ENCODE measurements at regions not wholly inside any gene's neighbourhood (a gene's known extent, or its start where the extent isn't known, plus 50 kb on each side); places are given as distances from the start of the nearest gene placed in this dataset.

- Histone ChIP-seq H3K27me3 (ENCODE audit: low read depth, low read length) (no peaks in the 10 kb centered on the region), H4K20me1 (ENCODE audit: insufficient read depth, low read length) (no peaks in the 10 kb centered on the region), H3K36me3 (replicated peaks; ENCODE audit: low read depth, low read length) (no peaks in the 10 kb centered on the region), H3K4me1 (ENCODE audit: low read length) (no peaks in the 10 kb centered on the region), H2AFZ (ENCODE audit: low read depth, low read length) (no peak overlapping the region), H3K27ac (ENCODE audit: low read length) (no peak overlapping the region), H3K9me3 (ENCODE audit: insufficient read depth, low read length) (no peaks in the 10 kb centered on the region), H3K9ac (ENCODE audit: low read length) (no peak overlapping the region), H3K4me3 (ENCODE audit: low read length) (no peak overlapping the region), H3K4me2 (ENCODE audit: low read length) (no peak overlapping the region), H3K79me2 (ENCODE audit: low read length) (no peaks in the 10 kb centered on the region)
- TF ChIP-seq EZH2phosphoT487 (IDR thresholded peaks at IDR 0.05; ENCODE audit: low read depth) = no peak
- TF ChIP-seq CTCF (IDR thresholded peaks at IDR 0.05; ENCODE audit: low read depth, low read length) = no peak
These were observed 333.4 kb downstream of the KCTD12 start for GRCh38 chr13:76552807-76553206.

GRCh38 chr13:76552041-76552772, 334.0 kb downstream of the KCTD12 start:
- Histone ChIP-seq H3K79me2 (ENCODE audit: low read length) (no peaks in the 10 kb centered on the region), H4K20me1 (ENCODE audit: insufficient read depth, low read length) (no peaks in the 10 kb centered on the region), H3K27me3 (ENCODE audit: low read depth, low read length) (no peaks in the 10 kb centered on the region), H3K9me3 (ENCODE audit: insufficient read depth, low read length) (no peaks in the 10 kb centered on the region), H3K27ac (ENCODE audit: low read length) (no peak overlapping the region), H3K36me3 (replicated peaks; ENCODE audit: low read depth, low read length) (no peaks in the 10 kb centered on the region), H3K9ac (ENCODE audit: low read length) (no peak overlapping the region), H3K4me1 (ENCODE audit: low read length) (no peaks in the 10 kb centered on the region), H3K4me3 (ENCODE audit: low read length) (no peak overlapping the region), H2AFZ (ENCODE audit: low read depth, low read length) (no peak overlapping the region), H3K4me2 (ENCODE audit: low read length) (no peak overlapping the region)
- TF ChIP-seq EZH2phosphoT487 (IDR thresholded peaks at IDR 0.05; ENCODE audit: low read depth) = no peak
- TF ChIP-seq CTCF (IDR thresholded peaks at IDR 0.05; ENCODE audit: low read depth, low read length) = no peak

GRCh38 chr13:76542176-76542575, 344.0 kb downstream of the KCTD12 start:
- H3K4me3 ChIP-seq (ENCODE audit: low read length) = no peak overlapping the region
- TF ChIP-seq CTCF (IDR thresholded peaks at IDR 0.05; ENCODE audit: low read depth, low read length) (no peak), EZH2phosphoT487 (IDR thresholded peaks at IDR 0.05; ENCODE audit: low read depth) (no peak)
- H3K9me3 ChIP-seq (ENCODE audit: insufficient read depth, low read length) = no peaks in the 10 kb centered on the region
- H4K20me1 ChIP-seq (ENCODE audit: insufficient read depth, low read length) = no peaks in the 10 kb centered on the region
- no peak overlapping the region for H3K4me2 ChIP-seq (ENCODE audit: low read length)
- H3K36me3 ChIP-seq (replicated peaks; ENCODE audit: low read depth, low read length) = no peaks in the 10 kb centered on the region
- no peak overlapping the region for H3K27ac ChIP-seq (ENCODE audit: low read length)
- H3K27me3 ChIP-seq (ENCODE audit: low read depth, low read length) = no peaks in the 10 kb centered on the region
- H3K4me1 ChIP-seq (ENCODE audit: low read length) = peaks cover 5% of the 10 kb centered on the region; the same call in 1 of the 2 replicates
- H3K79me2 ChIP-seq (ENCODE audit: low read length) = no peaks in the 10 kb centered on the region
- H2AFZ ChIP-seq (ENCODE audit: low read depth, low read length) = no peak overlapping the region
- no peak overlapping the region for H3K9ac ChIP-seq (ENCODE audit: low read length)

GRCh38 chr13:76538004-76538403, 348.2 kb downstream of the KCTD12 start:
- Histone ChIP-seq H3K27ac (ENCODE audit: low read length) (no peak overlapping the region), H3K27me3 (ENCODE audit: low read depth, low read length) (no peaks in the 10 kb centered on the region), H2AFZ (ENCODE audit: low read depth, low read length) (no peak overlapping the region), H3K36me3 (replicated peaks; ENCODE audit: low read depth, low read length) (no peaks in the 10 kb centered on the region), H4K20me1 (ENCODE audit: insufficient read depth, low read length) (no peaks in the 10 kb centered on the region), H3K79me2 (ENCODE audit: low read length) (no peaks in the 10 kb centered on the region), H3K9ac (ENCODE audit: low read length) (no peak overlapping the region), H3K4me3 (ENCODE audit: low read length) (no peak overlapping the region), H3K4me2 (ENCODE audit: low read length) (no peak overlapping the region), H3K4me1 (ENCODE audit: low read length) (peaks cover 5% of the 10 kb centered on the region; the same call in 1 of the 2 replicates), H3K9me3 (ENCODE audit: insufficient read depth, low read length) (no peaks in the 10 kb centered on the region)
- no peak for TF ChIP-seq EZH2phosphoT487 (IDR thresholded peaks at IDR 0.05; ENCODE audit: low read depth)
- TF ChIP-seq CTCF (IDR thresholded peaks at IDR 0.05; ENCODE audit: low read depth, low read length) = no peak
